A549 (cell line): ENCODE measurements at regions not wholly inside any gene's neighbourhood (a gene's known extent, or its start where the extent isn't known, plus 50 kb on each side); places are given as distances from the start of the nearest gene placed in this dataset.

Experiments used
- ATAC-seq, 2 experiments: fragments of 200-7000 bp in 1 of 2; fragments of >200 bp in 1 of 2; cut with Nextera tagmentation in 1 of 2; cut with Tn5 transposase in 1 of 2; 3 replicates each; pipeline versions ENCODE4 v1.8.0 to v1.9.1; 2018 to 2020; ENCODE audit warnings: mild to moderate bottlenecking in 1 of 2, moderate library complexity in 1 of 2
- CTCF ChIA-PET: fragments of 300-600 bp; sonication (Branson Sonifier 250); formaldehyde crosslinking; extraction: SDS; loops from one replicate; lab custom pipeline; 2021; ENCODE audit warnings: antibody characterized with exemption, inconsistent platforms; lab: Yijun Ruan, JAX
- POLR2A ChIA-PET: fragments of 350-600 bp; formaldehyde crosslinking; extraction: SDS; loops from one replicate; lab custom pipeline; 2021; ENCODE audit warnings: antibody characterized with exemption, inconsistent platforms; lab: Yijun Ruan, JAX
- DNase-seq, 2 experiments: peaks; one replicate each; pipeline versions ENCODE4 v3.0.0 to v3.0.0-alpha.2; 2011 to 2016; ENCODE audit warnings: low read depth in 1 of 2, low spot score in 1 of 2
- FAIRE-seq: peaks from 2 replicates; lab custom pipeline; 2011; peaks lifted over from hg19 to GRCh38; lab: Jason Lieb, UNC
- H3K27ac ChIP-seq, 2 experiments: fragments of >200 bp; sonication (Bioruptor Twin); formaldehyde crosslinking; 3 replicates each; pipeline ENCODE4 v1.5.1; 2016 to 2017
- H3K4me1 ChIP-seq: fragments of >200 bp; sonication (Bioruptor Twin); formaldehyde crosslinking; 3 replicates; pipeline ENCODE4 v1.6.1; 2016
- H3K4me2 ChIP-seq: fragments of >200 bp; sonication (Bioruptor Twin); formaldehyde crosslinking; 3 replicates; pipeline ENCODE4 v1.6.1; 2016
- H3K4me3 ChIP-seq: fragments of >200 bp; sonication (Bioruptor Twin); formaldehyde crosslinking; 3 replicates; pipeline ENCODE4 v1.5.1; 2016
- H3K9me3 ChIP-seq: fragments of >200 bp; sonication (Bioruptor Twin); formaldehyde crosslinking; 3 replicates; pipeline ENCODE4 v1.6.1; 2016
- EHMT2 ChIP-seq: fragments of 200-600 bp; sonication (generic); IDR thresholded peaks from 2 replicates; pipeline ENCODE4 v1.6.1; 2016; ENCODE audit warnings: antibody characterized with exemption, low read depth, mild to moderate bottlenecking, moderate library complexity
- FOSB ChIP-seq: fragments of 250-450 bp; sonication (Bioruptor Pico); IDR thresholded peaks from 2 replicates; pipeline ENCODE4 v1.5.0; 2020; ENCODE audit warnings: mild to moderate bottlenecking, moderate library complexity
- FOSL2 ChIP-seq, 2 experiments: fragments of 450-650 bp in 1 of 2; fragments of >200 bp in 1 of 2; sonication (Bioruptor Twin) in 1 of 2; formaldehyde crosslinking; IDR thresholded peaks; 2 replicates each; pipeline versions ENCODE4 v1.5.0 to v1.6.1; 2016 to 2020; ENCODE audit warnings: mild to moderate bottlenecking in 1 of 2, moderate library complexity in 1 of 2
- GATA3 ChIP-seq: IDR thresholded peaks from 2 replicates; pipeline ENCODE4 v1.6.1; 2012; ENCODE audit warnings: borderline replicate concordance
- HOXA7 ChIP-seq: fragments of 250-450 bp; sonication (Bioruptor Pico); IDR thresholded peaks from 2 replicates; pipeline ENCODE4 v1.5.0; 2020; ENCODE audit warnings: mild to moderate bottlenecking, moderate library complexity
- HOXB13 ChIP-seq: fragments of 250-450 bp; sonication (Bioruptor Pico); IDR thresholded peaks from 2 replicates; pipeline ENCODE4 v1.5.0; 2020; ENCODE audit warnings: low read depth, mild to moderate bottlenecking, moderate library complexity
- HOXB5 ChIP-seq: fragments of 250-450 bp; sonication (Bioruptor Pico); IDR thresholded peaks from 2 replicates; pipeline ENCODE4 v1.5.0; 2020; ENCODE audit warnings: mild to moderate bottlenecking, moderate library complexity
- JUN ChIP-seq, 2 experiments: fragments of >200 bp; sonication (Bioruptor Twin); formaldehyde crosslinking; IDR thresholded peaks; 2 replicates in 1 of 2; 3 replicates in 1 of 2; pipeline ENCODE4 v1.6.1; 2016 to 2017
- JUNB ChIP-seq: fragments of >200 bp; sonication (Bioruptor Twin); formaldehyde crosslinking; IDR thresholded peaks from 2 replicates; pipeline ENCODE4 v1.6.1; 2016
- KDM5A ChIP-seq: fragments of 200-600 bp; sonication (generic); IDR thresholded peaks from 2 replicates; pipeline ENCODE4 v1.6.1; 2016; ENCODE audit warnings: antibody characterized with exemption, mild to moderate bottlenecking
- MAFK ChIP-seq: fragments of 450-650 bp; IDR thresholded peaks from 2 replicates; pipeline ENCODE4 v1.6.1; 2014; ENCODE audit not compliant: partially characterized antibody
- MAZ ChIP-seq: fragments of 150-350 bp; IDR thresholded peaks from 2 replicates; pipeline ENCODE4 v1.6.1; 2014; ENCODE audit warnings: antibody characterized with exemption, low read depth, low read length, borderline replicate concordance
- MYC ChIP-seq: IDR thresholded peaks from 2 replicates; pipeline ENCODE4 v1.6.1; 2012; ENCODE audit warnings: mild to moderate bottlenecking, inconsistent platforms, low read length, improper control_type of control experiment, borderline replicate concordance
- NFE2L2 ChIP-seq: fragments of 150-350 bp; conservative IDR thresholded peaks from 2 replicates; pipeline ENCODE4 v1.6.1; 2014; ENCODE audit warnings: low read length
- NR3C1 ChIP-seq: fragments of >200 bp; sonication (Bioruptor Twin); formaldehyde crosslinking; IDR thresholded peaks from 3 replicates; pipeline ENCODE4 v1.6.1; 2017
- POLR2A ChIP-seq: IDR thresholded peaks from 2 replicates; pipeline ENCODE4 v1.6.1; 2012; ENCODE audit warnings: mild to moderate bottlenecking, low read length
- POLR2AphosphoS2 ChIP-seq: conservative IDR thresholded peaks from 2 replicates; pipeline ENCODE4 v1.6.1; 2012; ENCODE audit warnings: low read length, improper control_type of control experiment, inconsistent platforms
- RAD21 ChIP-seq, 2 experiments: fragments of >200 bp in 1 of 2; sonication (Bioruptor Twin) in 1 of 2; formaldehyde crosslinking in 1 of 2; IDR thresholded peaks in 1 of 2; conservative IDR thresholded peaks in 1 of 2; 2 replicates in 1 of 2; 3 replicates in 1 of 2; pipeline ENCODE4 v1.6.1; 2012 to 2018; ENCODE audit warnings: inconsistent platforms in 1 of 2
- RCOR1 ChIP-seq: fragments of 150-350 bp; IDR thresholded peaks from 2 replicates; pipeline ENCODE4 v1.6.1; 2014; ENCODE audit warnings: antibody characterized with exemption, low read length, low read depth
- RFX5 ChIP-seq: fragments of 450-650 bp; IDR thresholded peaks from 2 replicates; pipeline ENCODE4 v1.7.1; 2014; ENCODE audit warnings: antibody characterized with exemption, mild to moderate bottlenecking, moderate library complexity
- ZC3H11A ChIP-seq: fragments of 450-650 bp; IDR thresholded peaks from 2 replicates; pipeline ENCODE4 v1.6.1; 2014; ENCODE audit warnings: antibody characterized with exemption, mild to moderate bottlenecking
- ZFP36 ChIP-seq: fragments of 450-650 bp; IDR thresholded peaks from 2 replicates; pipeline ENCODE4 v1.6.1; 2014; ENCODE audit warnings: borderline replicate concordance; ENCODE audit not compliant: partially characterized antibody
- ZNF302 ChIP-seq: fragments of 250-450 bp; sonication (Bioruptor Pico); IDR thresholded peaks from 2 replicates; pipeline ENCODE4 v1.9.0; 2021; ENCODE audit warnings: inconsistent platforms, mild to moderate bottlenecking, moderate library complexity
- WGBS: methylation state at CpG from one replicate; pipeline ENCODE4 v1.1.6; 2017; ENCODE audit errors: missing lambda C conversion rate; 5-methylcytosine and 5-hydroxymethylcytosine counted together
- TF ChIP-seq, protein P1 (sequence below): fragments of 250-450 bp; sonication (Bioruptor Pico); IDR thresholded peaks from 2 replicates; pipeline ENCODE4 v1.5.0; 2020; ENCODE audit warnings: low read depth, mild to moderate bottlenecking, moderate library complexity
- TF ChIP-seq, protein P2 (sequence below): fragments of >200 bp; sonication (Bioruptor Twin); formaldehyde crosslinking; IDR thresholded peaks from 3 replicates; pipeline ENCODE4 v1.6.1; 2016
- TF ChIP-seq, protein P3 (sequence below): fragments of 450-650 bp; IDR thresholded peaks from 2 replicates; pipeline ENCODE4 v1.6.1; 2014; ENCODE audit warnings: antibody characterized with exemption
- TF ChIP-seq, protein P4 (sequence below): fragments of >200 bp; sonication (Bioruptor Twin); formaldehyde crosslinking; IDR thresholded peaks from 2 replicates; pipeline ENCODE4 v1.6.1; 2016
- TF ChIP-seq, protein P5 (sequence below): fragments of 250-450 bp; sonication (Bioruptor Pico); IDR thresholded peaks from 2 replicates; pipeline ENCODE4 v1.5.0; 2021; ENCODE audit warnings: mild to moderate bottlenecking, moderate library complexity, borderline replicate concordance

DNA sequence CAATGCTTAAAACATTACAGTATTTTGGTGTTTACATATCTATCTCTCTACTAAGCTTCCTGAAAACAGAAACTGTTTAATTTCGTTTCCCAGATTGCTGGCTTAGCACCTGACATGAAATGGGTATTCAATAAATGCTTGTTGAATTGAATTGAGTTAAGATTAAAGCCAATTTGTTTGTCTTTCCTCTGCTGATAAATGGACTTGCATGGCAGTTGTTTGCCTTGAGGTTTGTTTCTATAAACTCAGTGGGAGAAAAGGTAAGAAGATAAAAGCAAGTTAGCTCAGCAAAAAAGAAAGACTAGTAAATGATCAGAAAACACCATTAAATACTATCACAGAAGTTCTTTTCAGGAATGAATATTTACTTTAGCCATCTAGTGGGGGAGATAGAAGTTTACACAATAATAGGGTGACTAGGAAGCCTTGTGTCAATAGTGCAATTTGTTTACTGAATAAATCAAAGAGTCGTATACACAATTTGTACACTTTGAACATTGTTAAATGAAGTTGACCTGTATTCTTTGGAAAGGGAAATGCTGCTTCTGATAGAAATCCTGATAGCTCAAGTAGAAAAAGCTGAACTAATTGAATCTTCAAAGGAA is 754.5 kb upstream of the FAM98A start:
- H3K4me3 ChIP-seq: no peak overlapping the region
- WGBS: 1% methylated on average over 2 of the region's 2 CpGs
- no peak overlapping the region for H3K4me2 ChIP-seq
- CTCF ChIA-PET: no interaction called here
- ATAC-seq (no peak), DNase-seq (no peak), FAIRE-seq (no peak)
- H3K4me1 ChIP-seq: no peaks in the 10 kb centered on the region
- H3K27ac ChIP-seq: no peak overlapping the region
- TF ChIP-seq ZNF302 (CRISPR knock-in tag) (no peak), EHMT2 (no peak), HOXB13 (CRISPR knock-in tag) (no peak), HOXA7 (CRISPR knock-in tag) (no peak), ZC3H11A (no peak), HOXB5 (CRISPR knock-in tag) (no peak), GATA3 (no peak), RFX5 (no peak), NFE2L2 (no peak), MAFK (no peak), KDM5A (no peak), POLR2AphosphoS2 (no peak), MAZ (no peak), JUN (IDR thresholded peaks at IDR 0.05) (no peak), MYC (no peak), NR3C1 (no peak), FOSB (CRISPR knock-in tag) (no peak)
- TF ChIP-seq, protein P1, sequence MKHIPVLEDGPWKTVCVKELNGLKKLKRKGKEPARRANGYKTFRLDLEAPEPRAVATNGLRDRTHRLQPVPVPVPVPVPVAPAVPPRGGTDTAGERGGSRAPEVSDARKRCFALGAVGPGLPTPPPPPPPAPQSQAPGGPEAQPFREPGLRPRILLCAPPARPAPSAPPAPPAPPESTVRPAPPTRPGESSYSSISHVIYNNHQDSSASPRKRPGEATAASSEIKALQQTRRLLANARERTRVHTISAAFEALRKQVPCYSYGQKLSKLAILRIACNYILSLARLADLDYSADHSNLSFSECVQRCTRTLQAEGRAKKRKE (CRISPR knock-in tag): no peak
- TF ChIP-seq, protein P2, sequence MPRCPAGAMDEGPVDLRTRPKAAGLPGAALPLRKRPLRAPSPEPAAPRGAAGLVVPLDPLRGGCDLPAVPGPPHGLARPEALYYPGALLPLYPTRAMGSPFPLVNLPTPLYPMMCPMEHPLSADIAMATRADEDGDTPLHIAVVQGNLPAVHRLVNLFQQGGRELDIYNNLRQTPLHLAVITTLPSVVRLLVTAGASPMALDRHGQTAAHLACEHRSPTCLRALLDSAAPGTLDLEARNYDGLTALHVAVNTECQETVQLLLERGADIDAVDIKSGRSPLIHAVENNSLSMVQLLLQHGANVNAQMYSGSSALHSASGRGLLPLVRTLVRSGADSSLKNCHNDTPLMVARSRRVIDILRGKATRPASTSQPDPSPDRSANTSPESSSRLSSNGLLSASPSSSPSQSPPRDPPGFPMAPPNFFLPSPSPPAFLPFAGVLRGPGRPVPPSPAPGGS: no peak
- POLR2A ChIA-PET: no interaction called here
- no peaks in the 10 kb centered on the region for H3K9me3 ChIP-seq

DNA sequence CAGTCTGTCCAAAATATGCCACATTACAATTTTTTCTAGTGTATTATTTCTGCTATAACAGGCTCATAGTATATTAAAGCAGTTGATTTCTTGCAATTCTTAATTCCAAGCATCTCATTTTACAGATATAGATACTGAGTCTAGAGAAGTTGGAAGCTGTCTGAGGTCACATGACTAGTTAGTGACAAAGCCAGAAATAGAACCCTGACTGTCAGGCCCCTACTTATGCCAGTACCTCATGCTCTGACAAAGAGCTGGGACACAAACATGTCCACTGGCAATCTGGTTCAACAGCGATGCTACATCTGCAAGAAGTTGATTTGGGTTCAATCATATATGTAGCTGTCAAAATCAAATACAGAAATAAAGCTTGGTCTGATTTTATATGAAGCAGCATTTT is 750.4 kb upstream of the FAM98A start:
- TF ChIP-seq HOXB5 (CRISPR knock-in tag): no peak
- TF ChIP-seq MAZ: no peak
- Histone ChIP-seq H3K4me1 (no peaks in the 10 kb centered on the region), H3K4me2 (no peak overlapping the region), H3K27ac (no peak overlapping the region), H3K4me3 (no peak overlapping the region), H3K9me3 (no peaks in the 10 kb centered on the region)
- DNase-seq (no peak), ATAC-seq (no peak), FAIRE-seq (no peak)
- ChIA-PET POLR2A (no interaction called here), CTCF (no interaction called here)
- WGBS: 3% methylated on average over 1 of the region's 1 CpG

DNA sequence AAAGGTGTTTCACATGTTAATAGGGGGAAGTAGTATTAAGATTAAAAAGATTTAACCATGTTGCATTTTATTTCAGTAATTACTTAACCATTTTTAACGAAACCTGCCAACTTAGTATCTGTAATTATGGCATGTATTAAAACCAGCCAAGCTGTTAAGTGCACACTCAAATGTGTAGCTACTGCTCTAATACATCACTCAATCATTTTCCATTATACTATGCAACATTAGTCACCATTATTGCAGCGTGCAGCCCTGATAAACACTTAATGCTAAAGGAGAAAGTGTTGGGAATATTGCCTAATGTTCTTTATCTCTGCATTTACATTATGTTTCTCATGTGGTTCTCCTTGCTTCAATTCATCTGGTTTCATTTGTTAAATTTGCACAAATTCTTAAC is 745.9 kb upstream of the FAM98A start:
- no peak overlapping the region for H3K4me2 ChIP-seq
- DNase-seq: no peak
- POLR2A ChIA-PET: no interaction called here
- no peaks in the 10 kb centered on the region for H3K4me1 ChIP-seq
- no peaks in the 10 kb centered on the region for H3K9me3 ChIP-seq
- FAIRE-seq: no peak
- H3K4me3 ChIP-seq: no peak overlapping the region
- ATAC-seq: no peak
- CTCF ChIA-PET: no interaction called here
- H3K27ac ChIP-seq: no peak overlapping the region
- WGBS: 1% methylated on average over 2 of the region's 2 CpGs
- TF ChIP-seq HOXA7 (CRISPR knock-in tag): no peak
- TF ChIP-seq ZNF302 (CRISPR knock-in tag): no peak
- no peak for TF ChIP-seq ZFP36
- no peak for TF ChIP-seq FOSL2 (IDR thresholded peaks at IDR 0.05)
- no peak for TF ChIP-seq FOSL2 (CRISPR knock-in tag; IDR thresholded peaks at IDR 0.05)
- no peak for TF ChIP-seq POLR2A
- TF ChIP-seq, protein P3, sequence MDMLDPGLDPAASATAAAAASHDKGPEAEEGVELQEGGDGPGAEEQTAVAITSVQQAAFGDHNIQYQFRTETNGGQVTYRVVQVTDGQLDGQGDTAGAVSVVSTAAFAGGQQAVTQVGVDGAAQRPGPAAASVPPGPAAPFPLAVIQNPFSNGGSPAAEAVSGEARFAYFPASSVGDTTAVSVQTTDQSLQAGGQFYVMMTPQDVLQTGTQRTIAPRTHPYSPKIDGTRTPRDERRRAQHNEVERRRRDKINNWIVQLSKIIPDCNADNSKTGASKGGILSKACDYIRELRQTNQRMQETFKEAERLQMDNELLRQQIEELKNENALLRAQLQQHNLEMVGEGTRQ: no peak
- TF ChIP-seq MYC: no peak
- TF ChIP-seq, protein P1 (CRISPR knock-in tag): no peak
- TF ChIP-seq JUNB: no peak
- no peak for TF ChIP-seq HOXB5 (CRISPR knock-in tag)
- no peak for TF ChIP-seq MAZ
- no peak for TF ChIP-seq RAD21 (conservative IDR thresholded peaks at IDR 0.05 in 1 of 2, IDR thresholded peaks at IDR 0.05 in 1 of 2)
- TF ChIP-seq, protein P4, sequence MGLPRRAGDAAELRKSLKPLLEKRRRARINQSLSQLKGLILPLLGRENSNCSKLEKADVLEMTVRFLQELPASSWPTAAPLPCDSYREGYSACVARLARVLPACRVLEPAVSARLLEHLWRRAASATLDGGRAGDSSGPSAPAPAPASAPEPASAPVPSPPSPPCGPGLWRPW: no peak
- TF ChIP-seq KDM5A: no peak
- no peak for TF ChIP-seq RCOR1
- TF ChIP-seq, protein P5, sequence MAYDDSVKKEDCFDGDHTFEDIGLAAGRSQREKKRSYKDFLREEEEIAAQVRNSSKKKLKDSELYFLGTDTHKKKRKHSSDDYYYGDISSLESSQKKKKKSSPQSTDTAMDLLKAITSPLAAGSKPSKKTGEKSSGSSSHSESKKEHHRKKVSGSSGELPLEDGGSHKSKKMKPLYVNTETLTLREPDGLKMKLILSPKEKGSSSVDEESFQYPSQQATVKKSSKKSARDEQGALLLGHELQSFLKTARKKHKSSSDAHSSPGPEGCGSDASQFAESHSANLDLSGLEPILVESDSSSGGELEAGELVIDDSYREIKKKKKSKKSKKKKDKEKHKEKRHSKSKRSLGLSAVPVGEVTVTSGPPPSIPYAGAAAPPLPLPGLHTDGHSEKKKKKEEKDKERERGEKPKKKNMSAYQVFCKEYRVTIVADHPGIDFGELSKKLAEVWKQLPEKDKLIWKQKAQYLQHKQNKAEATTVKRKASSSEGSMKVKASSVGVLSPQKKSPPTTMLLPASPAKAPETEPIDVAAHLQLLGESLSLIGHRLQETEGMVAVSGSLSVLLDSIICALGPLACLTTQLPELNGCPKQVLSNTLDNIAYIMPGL (CRISPR knock-in tag): no peak
